OCI-M2 (cell line): ENCODE measurements at regions not wholly inside any gene's neighbourhood (a gene's known extent, or its start where the extent isn't known, plus 50 kb on each side); places are given as distances from the start of the nearest gene placed in this dataset.
A peak's percentile ranks its signal among the peaks of the same experiment; 100 is the strongest.

ENCODE experiments used
- DNase-seq: peaks from one replicate; lab custom pipeline; 2025; ENCODE audit not compliant: unreplicated experiment; lab: John Stamatoyannopoulos, UW

DNA sequence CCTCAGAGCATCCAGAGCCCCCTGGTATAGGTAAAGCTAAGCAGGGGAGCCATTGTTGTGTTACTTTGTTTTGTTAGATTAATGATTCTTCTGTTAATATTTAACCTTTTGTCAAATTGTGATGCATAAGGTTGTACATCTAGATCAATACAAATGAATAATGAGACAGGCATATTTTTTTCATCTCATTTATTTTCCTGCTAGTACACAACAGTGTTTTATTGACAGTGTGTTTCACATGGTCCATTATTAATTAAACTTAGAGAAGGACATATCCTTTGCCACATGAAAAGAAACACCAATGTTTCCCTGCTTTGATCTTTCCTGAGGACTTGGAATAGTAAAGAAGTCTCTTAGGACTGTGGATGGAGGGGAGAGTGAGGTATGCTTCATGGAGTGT, 543.6 kb upstream of the CFAP20DC start:
- no peak for DNase-seq

- no peak for DNase-seq
These were observed 531.2 kb upstream of the CFAP20DC start for GRCh38 chr3:59580996-59581395.

- DNase-seq: no peak
These were observed 530.7 kb upstream of the CFAP20DC start for GRCh38 chr3:59580499-59580898.

DNA sequence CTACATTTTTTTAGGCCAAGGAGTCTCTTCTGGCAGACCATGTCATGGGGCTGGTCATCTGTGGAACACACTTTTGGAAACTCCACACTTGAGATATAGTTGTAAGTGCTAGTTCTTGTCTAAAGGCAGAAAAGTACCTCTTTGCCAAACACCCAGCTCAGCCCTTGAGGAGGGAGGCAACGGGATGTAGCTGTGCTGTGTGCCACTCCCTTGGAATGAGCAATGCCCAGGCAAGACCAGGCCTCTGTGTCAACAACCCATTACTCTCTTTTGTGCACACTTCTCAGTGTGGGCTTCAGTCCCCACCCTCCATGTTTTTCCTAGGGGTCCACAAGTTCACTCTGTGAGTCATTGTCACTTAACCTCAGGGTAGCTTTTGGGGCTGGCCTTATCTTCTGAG, 528.3 kb upstream of the CFAP20DC start:
- DNase-seq: no peak

DNA sequence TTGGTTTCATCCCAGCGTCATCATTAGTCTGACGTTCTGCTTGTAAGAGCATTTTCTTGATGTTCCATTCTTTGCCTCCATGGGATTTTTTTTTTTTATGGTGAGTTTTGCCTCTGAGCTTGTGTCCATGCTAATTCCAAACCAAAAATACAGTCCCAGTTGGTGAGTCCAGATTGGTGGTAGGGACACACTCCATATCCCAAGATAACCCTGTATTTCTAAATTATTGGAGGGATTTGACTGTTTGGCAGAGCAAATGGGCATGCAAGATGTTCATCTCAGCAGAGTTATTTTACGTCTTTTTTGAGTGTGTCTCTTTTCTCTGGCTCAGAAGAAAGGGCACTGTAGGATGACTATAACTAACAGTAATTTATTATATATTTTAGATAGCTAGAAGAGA, 526.8 kb upstream of the CFAP20DC start:
- DNase-seq: no peak

- DNase-seq: peak; percentile 52
These were observed 525.5 kb upstream of the CFAP20DC start for GRCh38 chr3:59575113-59576001.

DNA sequence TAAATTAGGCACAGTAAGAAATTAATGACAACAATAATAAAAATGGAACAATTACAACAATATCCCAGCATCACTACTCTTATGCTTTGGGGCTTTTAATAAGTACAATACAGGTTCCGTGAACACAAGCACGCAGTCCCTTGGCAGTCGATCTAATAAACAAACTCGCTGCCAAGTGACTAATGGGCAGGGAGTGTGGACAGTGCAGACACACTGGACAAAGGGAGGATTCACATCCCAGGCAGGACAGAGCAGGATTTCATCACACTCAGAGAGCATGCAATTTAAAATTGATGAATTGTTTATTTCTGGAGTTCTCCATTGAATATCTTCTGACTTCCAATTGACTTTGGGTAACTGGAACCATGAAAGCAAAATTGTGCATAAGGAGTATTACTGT, 524.1 kb upstream of the CFAP20DC start:
- DNase-seq: no peak

- DNase-seq: no peak
These were observed 522.3 kb upstream of the CFAP20DC start for GRCh38 chr3:59572106-59572505.

DNA sequence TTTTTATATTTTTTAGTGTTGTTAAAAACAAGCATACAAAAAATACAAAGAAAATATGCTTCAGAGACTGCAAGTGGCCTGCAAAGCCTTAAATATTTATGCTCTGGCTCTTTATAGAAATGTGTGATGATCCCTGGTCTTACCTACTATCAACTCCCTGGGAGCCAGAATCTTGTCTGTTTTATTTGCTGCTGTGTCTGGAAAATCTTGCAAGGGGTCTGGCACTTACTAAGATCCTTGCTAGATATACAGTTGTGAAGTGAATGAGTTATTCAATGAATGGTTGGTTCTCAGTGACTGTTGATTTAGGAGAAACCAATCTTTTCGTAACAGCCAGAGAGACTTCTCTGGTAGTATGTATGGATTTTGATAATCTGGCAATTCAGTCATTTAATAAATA, 521.0 kb upstream of the CFAP20DC start:
- no peak for DNase-seq

DNA sequence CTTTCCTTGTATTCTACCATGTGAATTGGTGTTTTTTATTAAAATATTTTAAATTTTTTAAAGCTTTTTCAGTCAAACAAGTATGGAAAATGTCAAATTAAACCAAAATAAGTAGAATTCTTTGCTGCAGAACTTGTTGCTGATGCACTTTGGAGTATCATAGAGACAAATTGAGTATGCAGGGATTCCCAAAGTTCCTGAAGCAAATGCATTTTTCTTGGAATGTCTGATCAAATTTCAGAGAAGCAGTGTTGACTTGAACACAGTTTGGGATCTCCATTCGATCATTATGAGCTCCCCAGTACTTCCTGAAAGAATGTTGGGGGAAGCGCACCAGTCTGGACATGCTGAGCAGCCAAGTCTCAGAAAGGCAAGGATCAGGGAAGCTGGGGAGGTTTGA, 517.8 kb upstream of the CFAP20DC start:
- DNase-seq: no peak

DNA sequence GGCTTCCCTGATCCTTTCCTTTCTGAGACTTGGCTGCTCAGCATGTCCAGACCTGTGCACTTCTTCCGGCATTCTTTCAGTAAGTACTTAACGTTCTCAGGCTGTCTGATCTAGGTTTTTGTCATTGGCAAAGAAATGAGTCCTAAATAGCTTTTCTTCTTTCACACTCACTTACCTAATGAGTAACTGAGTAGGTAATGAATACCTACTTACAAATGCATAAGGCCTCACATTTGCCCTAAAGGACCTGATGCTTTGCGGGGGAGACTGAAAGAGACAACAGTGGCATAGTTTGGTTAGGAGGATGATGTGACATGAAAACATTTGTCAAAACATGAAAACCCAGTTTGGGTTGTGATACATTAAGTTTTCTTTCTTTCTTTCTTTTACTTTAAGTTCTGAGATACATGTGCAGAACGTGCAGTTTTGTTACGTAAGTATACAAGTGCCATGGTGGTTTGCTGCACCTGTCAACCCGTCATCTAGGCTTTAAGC, 516.7 kb upstream of the CFAP20DC start:
- DNase-seq: no peak

DNA sequence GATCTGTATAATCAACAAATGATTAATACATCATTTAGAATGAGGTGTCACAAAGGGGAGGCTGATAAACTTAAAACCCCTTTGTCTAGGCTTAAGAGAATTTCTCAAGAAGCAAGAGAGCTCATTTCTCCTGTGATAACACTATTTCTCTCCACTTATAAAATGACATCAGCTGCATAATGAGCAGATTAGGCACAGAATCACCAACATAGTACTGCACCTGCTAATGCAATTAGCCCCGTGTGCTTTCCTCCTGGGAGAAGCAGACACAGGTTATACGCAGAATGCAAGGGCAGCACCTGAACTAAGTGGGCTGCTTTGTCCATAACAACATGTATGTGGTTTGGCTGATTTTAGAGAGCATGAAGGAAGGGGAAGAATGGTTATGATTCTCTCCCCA, 515.3 kb upstream of the CFAP20DC start:
- no peak for DNase-seq

- no peak for DNase-seq
These were observed 514.1 kb upstream of the CFAP20DC start for GRCh38 chr3:59563966-59564365.

GRCh38 chr3:59563072-59563605, 513.3 kb upstream of the CFAP20DC start:
- DNase-seq: no peak

DNA sequence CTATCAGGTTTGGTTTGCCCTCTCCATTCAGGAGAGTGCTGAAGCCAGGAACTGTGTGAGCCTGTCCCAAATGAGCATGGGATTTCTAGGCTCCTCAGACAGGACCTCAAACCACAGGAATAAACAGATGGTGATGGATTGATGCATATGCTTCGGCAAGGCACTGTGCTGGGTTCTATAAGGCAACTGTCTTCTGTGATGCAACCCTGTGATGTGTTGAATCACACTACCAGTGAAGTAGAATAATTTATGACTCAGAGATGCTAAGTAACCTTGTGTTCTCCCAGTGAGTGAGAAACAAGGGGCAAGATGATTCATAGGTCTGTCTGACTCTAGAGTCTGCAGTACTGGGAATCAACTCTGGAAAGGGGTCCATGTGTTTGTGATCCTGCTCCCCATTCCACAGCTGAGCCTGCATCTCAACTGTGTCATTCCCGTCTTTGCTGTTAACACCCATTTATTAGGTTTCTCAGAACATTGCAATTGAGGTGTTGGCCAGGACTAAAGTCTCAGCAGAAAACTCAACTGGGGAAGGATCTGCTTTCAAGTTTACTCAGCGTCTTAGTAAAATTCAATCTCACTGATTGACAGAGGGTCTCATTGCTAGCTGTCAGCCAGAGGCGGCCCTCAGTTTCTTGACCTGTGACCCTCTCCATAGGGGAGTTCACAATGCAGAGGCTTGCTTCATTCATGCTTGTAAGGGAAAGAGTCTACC, 510.1 kb upstream of the CFAP20DC start:
- no peak for DNase-seq

- DNase-seq: no peak
These were observed 509.3 kb upstream of the CFAP20DC start for GRCh38 chr3:59558906-59559720.

GRCh38 chr3:59555593-59556315, 505.9 kb upstream of the CFAP20DC start:
- DNase-seq: no peak

DNA sequence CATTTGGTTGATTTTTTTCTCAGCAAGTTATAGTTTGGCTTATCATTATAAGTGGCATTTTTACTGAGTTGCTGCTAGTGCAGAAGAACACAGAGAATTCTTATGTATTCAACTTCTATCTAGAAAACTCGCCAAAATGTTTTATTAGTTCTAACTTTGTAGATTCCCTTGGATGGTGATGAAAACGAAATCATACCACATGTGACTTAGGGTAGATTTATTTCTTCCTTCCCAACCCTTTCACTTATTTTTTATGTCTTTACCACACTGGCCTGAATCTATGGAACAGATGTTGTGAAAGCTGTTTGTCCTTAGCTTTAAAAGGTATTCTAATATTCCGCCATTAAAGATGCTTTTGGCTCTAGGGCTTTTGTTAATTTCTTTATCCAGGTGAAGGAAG, 503.3 kb upstream of the CFAP20DC start:
- DNase-seq: no peak

GRCh38 chr3:59551834-59552233, 502.0 kb upstream of the CFAP20DC start:
- no peak for DNase-seq

- DNase-seq: no peak
These were observed 500.1 kb upstream of the CFAP20DC start for GRCh38 chr3:59549962-59550361.
